Activated T-cell treated with anti-CD3 and anti-CD28 coated beads for 1 hour (primary cell): ENCODE measurements at regions not wholly inside any gene's neighbourhood (a gene's known extent, or its start where the extent isn't known, plus 50 kb on each side); places are given as distances from the start of the nearest gene placed in this dataset.

Experiments used
- DNase-seq: peaks from one replicate; pipeline ENCODE4 v3.0.0-alpha.2; 2020; ENCODE audit warnings: low read depth

- no peak for DNase-seq
These were observed 436.5 kb downstream of the DHX35 start for GRCh38 chr20:39398656-39399055.

DNA sequence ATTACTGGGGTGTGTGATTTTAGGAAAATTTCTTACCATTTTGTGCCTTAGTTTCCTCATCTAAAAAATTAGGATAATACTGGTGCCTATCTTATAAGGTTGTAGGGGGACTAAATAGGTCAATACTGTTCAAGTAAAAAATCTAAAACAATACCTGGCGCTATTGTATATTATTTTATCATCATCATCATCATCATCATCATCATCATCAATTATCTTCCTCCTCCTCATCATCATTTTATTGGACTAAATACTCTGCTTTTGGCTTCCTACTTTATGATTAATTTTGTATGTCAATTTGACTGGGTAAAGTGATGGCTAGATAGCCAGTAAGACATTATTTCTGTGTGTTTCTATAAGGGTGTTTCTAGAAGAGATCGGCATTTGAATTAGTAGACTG is 435.5 kb downstream of the DHX35 start:
- DNase-seq: no peak

GRCh38 chr20:39395478-39396291 is 433.5 kb downstream of the DHX35 start:
- DNase-seq: no peak

- no peak for DNase-seq
These were observed 432.3 kb downstream of the DHX35 start for GRCh38 chr20:39394461-39394860.

- no peak for DNase-seq
These were observed 428.0 kb downstream of the DHX35 start for GRCh38 chr20:39390186-39390585.

GRCh38 chr20:39381595-39381994 is 419.5 kb downstream of the DHX35 start:
- DNase-seq: no peak

DNA sequence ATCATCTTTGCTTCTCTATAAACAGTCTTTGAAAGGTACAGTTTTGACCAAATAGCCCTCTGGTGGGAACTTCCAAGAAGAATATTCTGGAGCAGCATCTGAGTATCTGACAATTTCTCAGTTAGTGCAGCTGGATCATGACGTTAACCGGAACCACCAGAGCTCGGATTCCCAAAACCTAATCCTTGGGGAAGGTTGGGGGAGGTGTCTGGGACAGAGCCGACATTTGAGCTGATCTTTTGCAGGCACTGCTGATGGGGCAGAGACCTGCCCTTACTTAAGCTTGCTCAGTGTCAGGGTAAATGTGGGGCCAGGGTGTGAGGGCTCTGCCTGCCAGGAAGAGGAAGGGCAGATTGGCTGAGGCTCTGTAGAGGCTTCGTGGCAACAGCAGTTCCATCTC is 416.6 kb downstream of the DHX35 start:
- no peak for DNase-seq

DNA sequence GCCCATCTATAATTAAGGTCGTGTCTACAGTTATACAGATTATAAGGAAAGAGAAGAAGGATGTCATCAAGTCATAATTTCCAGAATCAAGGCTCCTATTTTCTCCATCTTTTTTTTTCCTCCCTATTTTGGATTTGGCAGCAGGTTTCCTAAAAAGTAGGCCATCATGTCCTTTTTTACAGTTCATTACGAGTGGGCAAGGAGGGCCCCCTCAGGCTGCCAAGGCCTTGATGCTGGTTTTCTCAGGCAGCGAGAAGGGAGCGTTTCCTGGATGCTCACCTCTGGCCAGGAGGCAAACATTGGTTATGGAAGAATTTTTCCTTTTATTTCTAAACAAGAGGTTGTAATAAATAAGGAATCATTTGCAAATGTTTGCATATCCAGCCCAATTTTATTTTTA is 414.6 kb downstream of the DHX35 start:
- DNase-seq: no peak

DNA sequence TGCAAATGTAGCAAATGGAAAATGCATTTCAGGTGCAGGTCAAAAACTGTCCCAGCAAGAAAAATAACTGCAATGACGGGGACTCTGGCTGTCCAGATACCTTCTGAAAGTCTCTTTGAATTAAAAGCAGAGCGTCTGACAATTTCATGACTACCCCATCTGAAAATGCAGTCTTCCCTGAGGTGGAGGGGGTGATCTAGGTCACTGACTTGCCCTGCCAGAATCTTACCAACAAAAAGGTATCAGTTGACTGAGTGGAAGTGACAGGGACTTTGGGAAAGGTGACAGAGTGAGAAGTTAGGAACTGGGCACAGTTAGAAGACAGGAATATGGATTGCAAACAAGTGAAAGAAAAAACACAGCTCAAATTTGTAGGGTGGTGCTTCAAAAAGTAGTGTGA is 402.2 kb downstream of the DHX35 start:
- DNase-seq: no peak

DNA sequence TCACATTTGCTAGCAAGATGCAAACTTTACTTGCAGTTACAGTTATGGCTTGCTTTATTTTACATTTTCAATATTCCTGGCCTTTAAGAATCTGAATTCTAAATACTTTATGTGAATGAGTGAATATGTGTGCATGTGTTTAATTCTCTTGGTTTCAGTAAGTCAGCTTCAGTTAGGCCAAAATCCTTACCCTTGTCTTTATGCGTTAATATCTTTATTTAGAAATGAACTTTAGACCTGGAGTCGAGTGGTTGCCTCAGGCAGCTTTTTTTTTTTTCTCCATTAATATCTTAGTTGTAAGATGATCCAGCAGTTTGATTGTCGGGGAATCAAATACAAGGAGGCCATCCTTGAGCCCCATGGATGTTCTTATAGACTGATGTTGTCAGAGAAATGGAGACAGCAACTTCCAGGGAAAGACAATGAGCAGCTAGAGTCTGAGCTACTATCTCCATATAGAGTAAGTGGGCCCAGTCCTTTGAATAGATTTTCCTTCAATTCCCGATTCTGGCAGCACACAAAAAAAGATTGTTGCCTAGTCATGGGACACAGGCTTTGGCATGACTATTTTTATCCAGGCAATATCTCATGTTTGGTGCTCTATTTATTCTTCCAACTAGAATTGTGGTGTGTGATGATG is 398.0 kb downstream of the DHX35 start:
- DNase-seq: no peak

DNA sequence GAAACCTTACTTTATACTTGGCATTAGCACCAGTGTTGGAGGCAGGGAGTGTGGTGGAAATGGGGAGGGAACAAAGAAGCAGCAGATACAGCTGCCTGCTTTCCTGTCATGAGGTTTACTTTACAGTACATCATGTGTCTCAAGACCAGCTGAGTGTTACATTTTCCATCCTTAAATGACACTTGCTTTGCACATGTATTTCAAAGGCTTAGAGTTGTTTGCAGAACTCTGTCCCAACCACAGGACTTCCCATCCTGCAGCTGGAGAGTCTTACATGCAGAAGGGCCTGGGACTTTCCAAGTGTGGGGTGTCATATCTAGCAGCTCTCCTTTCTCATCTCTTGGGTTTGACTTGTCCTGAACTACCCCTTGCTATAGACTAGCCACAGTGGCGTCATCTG is 395.9 kb downstream of the DHX35 start:
- DNase-seq: no peak

DNA sequence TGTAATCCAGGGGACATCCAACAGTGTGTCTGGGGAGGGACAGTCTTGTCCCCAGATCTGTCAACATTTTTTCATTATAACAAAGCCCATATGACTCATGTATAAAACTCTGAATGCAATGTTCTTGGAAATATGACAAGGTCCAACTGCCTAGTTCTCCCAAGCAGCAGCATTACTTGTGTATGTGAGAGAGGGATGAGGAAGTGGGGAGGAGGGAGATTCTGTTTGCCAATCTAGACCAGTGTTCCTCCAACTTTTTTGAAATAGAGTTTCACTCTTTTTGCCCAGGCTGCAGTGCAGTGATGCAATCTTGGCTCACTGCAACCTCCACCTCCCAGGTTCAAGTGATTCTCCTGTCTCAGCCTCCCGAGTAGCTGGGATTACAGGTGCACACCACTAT is 394.8 kb downstream of the DHX35 start:
- no peak for DNase-seq

GRCh38 chr20:39349240-39349639 is 387.1 kb downstream of the DHX35 start:
- no peak for DNase-seq

GRCh38 chr20:39347626-39348025 is 385.5 kb downstream of the DHX35 start:
- DNase-seq: no peak

GRCh38 chr20:39342463-39342862 is 380.3 kb downstream of the DHX35 start:
- DNase-seq: no peak

- DNase-seq: no peak
These were observed 376.6 kb downstream of the DHX35 start for GRCh38 chr20:39338469-39339376.

DNA sequence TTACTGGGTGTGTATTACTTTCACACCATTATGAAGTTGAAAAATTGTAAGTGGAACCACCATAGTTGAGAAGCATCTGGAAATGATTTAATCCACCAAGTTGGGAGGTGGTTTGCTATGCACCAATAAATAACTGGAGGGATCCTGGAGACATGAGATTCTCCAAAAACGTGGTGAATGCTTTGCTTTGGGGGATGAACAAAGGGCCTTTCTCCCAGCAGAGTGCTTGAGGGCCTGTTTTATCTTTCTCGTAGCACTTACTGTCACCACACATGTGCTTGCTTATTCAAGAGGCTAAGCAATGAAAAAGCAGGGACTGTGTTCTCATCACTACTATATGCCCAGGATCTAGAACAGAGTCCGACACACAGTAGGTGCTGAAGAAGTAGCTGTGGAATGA is 371.1 kb downstream of the DHX35 start:
- no peak for DNase-seq

DNA sequence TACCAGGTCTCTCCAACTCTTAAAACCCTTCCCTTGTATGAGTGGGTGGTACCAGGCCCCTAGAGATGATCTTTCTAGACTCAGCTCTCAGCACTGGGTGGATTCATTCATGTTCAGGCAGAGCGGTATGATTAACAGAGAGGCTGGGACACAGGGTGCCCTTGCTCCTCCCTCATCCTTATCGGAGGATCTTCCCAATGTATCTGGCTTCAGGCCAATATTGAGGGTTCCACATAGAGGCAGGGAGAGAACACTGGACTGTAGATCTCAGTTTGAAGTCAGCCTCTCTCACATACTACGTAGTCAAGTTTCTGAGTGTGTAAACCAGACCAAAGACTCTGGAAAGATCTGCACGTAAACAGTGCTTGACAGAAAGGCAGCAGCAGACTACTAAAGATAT is 366.2 kb downstream of the DHX35 start:
- no peak for DNase-seq

GRCh38 chr20:39326050-39326449 is 363.9 kb downstream of the DHX35 start:
- no peak for DNase-seq

- DNase-seq: no peak
These were observed 356.8 kb downstream of the DHX35 start for GRCh38 chr20:39318911-39319310.

DNA sequence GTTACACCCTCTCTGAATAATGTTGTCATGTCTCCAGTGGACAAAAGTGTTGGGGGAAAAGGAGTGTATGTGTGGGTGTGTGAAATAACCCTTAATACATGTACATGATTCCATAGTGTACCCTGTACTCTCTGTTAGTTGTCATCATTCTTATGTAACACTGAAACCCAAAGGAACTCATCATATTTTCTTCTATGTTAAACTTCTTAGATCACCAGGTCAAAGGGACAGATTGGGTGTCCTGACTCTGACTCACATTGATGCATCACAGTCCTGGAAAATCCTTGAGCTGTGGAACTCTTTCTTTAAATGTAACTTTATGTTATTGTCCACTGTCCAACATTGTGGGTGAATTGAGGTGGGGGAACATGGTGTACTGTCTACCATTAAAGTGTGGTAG is 350.5 kb downstream of the DHX35 start:
- DNase-seq: no peak

GRCh38 chr20:39311851-39312506 is 349.8 kb downstream of the DHX35 start:
- DNase-seq: no peak
